HEK293 (cell line): ENCODE measurements at regions not wholly inside any gene's neighbourhood (a gene's known extent, or its start where the extent isn't known, plus 50 kb on each side); places are given as distances from the start of the nearest gene placed in this dataset.

Experiments used
- CTCF ChIA-PET: fragments of 350-600 bp; formaldehyde crosslinking; extraction: SDS; loops from one replicate; lab custom pipeline; 2021; ENCODE audit warnings: antibody characterized with exemption; lab: Yijun Ruan, JAX
- POLR2A ChIA-PET: fragments of 300-600 bp; formaldehyde crosslinking; extraction: SDS; loops from one replicate; lab custom pipeline; 2020; ENCODE audit warnings: antibody characterized with exemption, inconsistent platforms; lab: Yijun Ruan, JAX
- H3K27ac ChIP-seq: fragments of 200-500 bp; sonication (Bioruptor generic); 2 replicates; pipeline ENCODE4 v1.5.1; 2014; ENCODE audit warnings: low read depth, low read length, control low read depth, inconsistent platforms; ENCODE audit errors: extremely low read depth
- H3K36me3 ChIP-seq, 2 experiments: fragments of 200-500 bp in 1 of 2; sonication (Bioruptor generic) in 1 of 2; 1 replicate in 1 of 2; 2 replicates in 1 of 2; pipeline ENCODE4 v1.5.1; 2014 to 2017; ENCODE audit warnings: inconsistent platforms in 2 of 2, low read length in 2 of 2; ENCODE audit not compliant: control insufficient read depth in 2 of 2, insufficient read depth in 1 of 2
- H3K4me1 ChIP-seq: fragments of 200-500 bp; sonication (Bioruptor generic); 2 replicates; pipeline ENCODE4 v1.5.1; 2014; ENCODE audit warnings: mild to moderate bottlenecking, low read length, inconsistent platforms; ENCODE audit not compliant: control insufficient read depth, insufficient read depth
- H3K4me3 ChIP-seq: 2 replicates; pipeline ENCODE4 v1.5.1; 2011; ENCODE audit warnings: low read depth, mild to moderate bottlenecking, control low read depth, low read length, moderate library complexity
- H3K9me3 ChIP-seq: fragments of 200-500 bp; sonication (Bioruptor generic); 2 replicates; pipeline ENCODE4 v1.5.1; 2014; ENCODE audit warnings: low read depth, low read length, inconsistent platforms; ENCODE audit not compliant: control insufficient read depth, insufficient read depth
- CTCF ChIP-seq: fragments of 450-650 bp; formaldehyde crosslinking; IDR thresholded peaks from 2 replicates; pipeline ENCODE4 v1.5.1; 2016; ENCODE audit warnings: missing biosample characterization, missing genetic modification characterization
- HOXD13 ChIP-seq: sonication (generic); formaldehyde crosslinking; IDR thresholded peaks from 2 replicates; pipeline ENCODE4 v1.8.0; 2022; ENCODE audit warnings: missing genetic modification reagents, borderline replicate concordance
- KLF8 ChIP-seq: fragments of 450-650 bp; formaldehyde crosslinking; IDR thresholded peaks from 2 replicates; pipeline ENCODE4 v1.5.1; 2016; ENCODE audit warnings: missing biosample characterization, missing genetic modification characterization
- MEIS1 ChIP-seq: sonication (generic); formaldehyde crosslinking; IDR thresholded peaks from 2 replicates; pipeline ENCODE4 v1.8.1; 2022; ENCODE audit warnings: missing genetic modification reagents, mild to moderate bottlenecking, borderline replicate concordance
- OSR2 ChIP-seq: fragments of 450-650 bp; formaldehyde crosslinking; IDR thresholded peaks from 2 replicates; pipeline ENCODE4 v1.5.1; 2016; ENCODE audit warnings: missing biosample characterization, missing genetic modification characterization
- SCRT1 ChIP-seq: fragments of 450-650 bp; formaldehyde crosslinking; IDR thresholded peaks from 2 replicates; pipeline ENCODE4 v1.5.1; 2016; ENCODE audit warnings: missing biosample characterization, missing genetic modification characterization, borderline replicate concordance
- SCRT2 ChIP-seq: fragments of 450-650 bp; formaldehyde crosslinking; IDR thresholded peaks from 2 replicates; pipeline ENCODE4 v1.5.1; 2016; ENCODE audit warnings: missing biosample characterization, missing genetic modification characterization
- SP7 ChIP-seq: fragments of 450-650 bp; formaldehyde crosslinking; IDR thresholded peaks from 2 replicates; pipeline ENCODE4 v1.5.1; 2016; ENCODE audit warnings: missing biosample characterization, missing genetic modification characterization
- WT1 ChIP-seq: fragments of 450-650 bp; formaldehyde crosslinking; IDR thresholded peaks from 2 replicates; pipeline ENCODE4 v1.5.1; 2016; ENCODE audit warnings: missing biosample characterization, missing genetic modification characterization
- ZBTB44 ChIP-seq: fragments of 450-650 bp; IDR thresholded peaks from 2 replicates; pipeline ENCODE4 v1.5.1; 2018; ENCODE audit warnings: missing biosample characterization, mild to moderate bottlenecking, missing genetic modification characterization
- ZNF133 ChIP-seq: fragments of 450-650 bp; formaldehyde crosslinking; IDR thresholded peaks from 2 replicates; pipeline ENCODE4 v1.5.1; 2016; ENCODE audit warnings: missing biosample characterization, missing genetic modification characterization
- ZNF37A ChIP-seq: fragments of 450-650 bp; IDR thresholded peaks from 2 replicates; pipeline ENCODE4 v1.5.1; 2018; ENCODE audit warnings: missing biosample characterization, missing genetic modification characterization
- ZNF488 ChIP-seq: fragments of 450-650 bp; formaldehyde crosslinking; IDR thresholded peaks from 2 replicates; pipeline ENCODE4 v1.5.1; 2016; ENCODE audit warnings: missing biosample characterization, missing genetic modification characterization
- ZNF518A ChIP-seq: fragments of 450-650 bp; formaldehyde crosslinking; conservative IDR thresholded peaks from 2 replicates; pipeline ENCODE4 v1.5.1; 2016; ENCODE audit warnings: low read depth, missing biosample characterization, missing genetic modification characterization
- ZNF529 ChIP-seq: fragments of 450-650 bp; formaldehyde crosslinking; IDR thresholded peaks from 2 replicates; pipeline ENCODE4 v1.5.1; 2017; ENCODE audit warnings: missing genetic modification characterization, missing biosample characterization; ENCODE audit not compliant: insufficient replicate concordance
- ZNF585B ChIP-seq: fragments of 450-650 bp; formaldehyde crosslinking; IDR thresholded peaks from 2 replicates; pipeline ENCODE4 v1.5.1; 2016; ENCODE audit warnings: missing biosample characterization, missing genetic modification characterization
- ZNF600 ChIP-seq: fragments of 450-650 bp; formaldehyde crosslinking; IDR thresholded peaks from 2 replicates; pipeline ENCODE4 v1.5.1; 2016; ENCODE audit warnings: missing biosample characterization, missing genetic modification characterization
- ZNF677 ChIP-seq: fragments of 450-650 bp; IDR thresholded peaks from 2 replicates; pipeline ENCODE4 v1.5.0; 2018; ENCODE audit warnings: missing biosample characterization, mild to moderate bottlenecking, missing genetic modification characterization, moderate library complexity
- ZNF768 ChIP-seq: fragments of 450-650 bp; formaldehyde crosslinking; IDR thresholded peaks from 2 replicates; pipeline ENCODE4 v1.5.1; 2018; ENCODE audit warnings: missing biosample characterization, mild to moderate bottlenecking, missing genetic modification characterization
- ZNF843 ChIP-seq: fragments of 450-650 bp; formaldehyde crosslinking; IDR thresholded peaks from 2 replicates; pipeline ENCODE4 v1.5.1; 2016; ENCODE audit warnings: missing biosample characterization, missing genetic modification characterization
- ZSCAN18 ChIP-seq: fragments of 450-650 bp; formaldehyde crosslinking; IDR thresholded peaks from 2 replicates; pipeline ENCODE4 v1.5.1; 2016; ENCODE audit warnings: missing biosample characterization, missing genetic modification characterization

- TF ChIP-seq ZNF600 (tag by site-specific recombination), result peak; percentile 50; the same call in 1 of the 2 replicates
- TF ChIP-seq ZNF37A (tag by site-specific recombination), result no peak
- no peak for TF ChIP-seq ZBTB44 (tag by site-specific recombination)
Measured at GRCh38 chr15:70186152-70186551, 88.4 kb upstream of the TLE3 start (continued).

- no peak overlapping the region for H3K27ac ChIP-seq
- ChIA-PET CTCF (interaction anchor here (0.7 to 1.3 kb wide), 3 partner anchors 15 to 153 kb away, joined by 4 read pairs; no protein-coding TSS in a partner anchor), POLR2A (interaction anchor here (0.5 kb wide), 1 partner anchor 84 kb away, joined by 5 read pairs; no protein-coding TSS in a partner anchor)
- no peaks in the 10 kb centered on the region for H3K36me3 ChIP-seq
- no peak overlapping the region for H3K4me3 ChIP-seq
- H3K9me3 ChIP-seq, result no peaks in the 10 kb centered on the region
- H3K4me1 ChIP-seq, result peaks cover 5% of the 10 kb centered on the region
- peak; percentile 83 for TF ChIP-seq WT1
- TF ChIP-seq OSR2 (tag by site-specific recombination), result no peak
- TF ChIP-seq SP7 (tag by site-specific recombination), result peak; percentile 99
Measured at GRCh38 chr15:70185251-70185711, 87.6 kb upstream of the TLE3 start.

GRCh38 chr15:70182858-70183695, 85.4 kb upstream of the TLE3 start:
- CTCF ChIA-PET, result interaction anchor here (0.6 to 1.8 kb wide), 10 partner anchors 9 to 247 kb away, joined by 3 to 10 read pairs (median 4); no protein-coding TSS in a partner anchor
- no peak for TF ChIP-seq MEIS1 (CRISPR knock-in tag)
- TF ChIP-seq ZNF585B, result no peak
- TF ChIP-seq SCRT1, result peak; percentile 91
- TF ChIP-seq ZNF768 (tag by site-specific recombination), result peak; percentile 78; the same call in 1 of the 2 replicates
- no peak for TF ChIP-seq ZNF518A (tag by site-specific recombination)
- TF ChIP-seq HOXD13 (CRISPR knock-in tag), result no peak
- TF ChIP-seq CTCF, result peak; percentile 43; the same call in 1 of the 2 replicates
- TF ChIP-seq ZNF529 (tag by site-specific recombination), result no peak
- peak; percentile 91 for TF ChIP-seq SCRT2
- no peak for TF ChIP-seq ZSCAN18 (tag by site-specific recombination)
- TF ChIP-seq ZNF843 (tag by site-specific recombination), result no peak
- no peak for TF ChIP-seq ZNF677 (tag by site-specific recombination)
- no peak for TF ChIP-seq KLF8
- TF ChIP-seq ZNF488 (tag by site-specific recombination), result no peak
- TF ChIP-seq ZNF133 (tag by site-specific recombination), result no peak

More at GRCh38 chr15:70182858-70183695, 85.4 kb upstream of the TLE3 start:
- H3K4me1 ChIP-seq, result peaks cover 5% of the 10 kb centered on the region
- H3K4me3 ChIP-seq, result no peak overlapping the region
- H3K27ac ChIP-seq, result no peak overlapping the region
- POLR2A ChIA-PET, result no interaction called here
- no peaks in the 10 kb centered on the region for H3K36me3 ChIP-seq
- H3K9me3 ChIP-seq, result no peaks in the 10 kb centered on the region
